ENCODE measurements at regions not wholly inside any gene's neighbourhood (a gene's known extent, or its start where the extent isn't known, plus 50 kb on each side); places are given as distances from the start of the nearest gene placed in this dataset.
"Not testable (repeated sequence)": the region's sequence is repeated elsewhere in the genome, so short reads cannot be mapped to it uniquely, and the experiment has no call there.

DNA sequence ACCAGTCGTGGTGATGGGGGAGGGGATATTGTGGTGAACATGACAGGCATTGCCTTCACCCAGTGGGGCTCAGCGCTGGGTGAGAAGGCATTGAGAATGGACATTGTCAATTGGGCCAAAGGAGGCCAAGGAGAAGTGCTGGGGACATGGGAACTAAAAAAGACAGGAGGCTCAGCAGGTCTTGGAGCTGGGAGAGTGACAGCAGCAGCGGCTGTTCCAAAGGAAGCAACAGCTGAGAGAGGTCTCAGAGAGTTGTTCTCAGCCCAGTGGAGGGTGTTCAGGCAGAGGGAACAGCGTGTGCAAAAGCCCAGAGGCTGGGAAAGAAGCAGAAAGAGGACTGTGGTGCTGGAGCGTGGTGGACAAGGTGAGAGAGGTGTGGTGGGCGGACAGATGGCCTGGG, 56.6 kb upstream of the ASNS start:
- not testable (repeated sequence) for H3K4me1 ChIP-seq (ENCODE audit: insufficient read depth); H4K20me1 ChIP-seq (replicated peaks; ENCODE audit: insufficient read depth); H3K9me2 ChIP-seq (ENCODE audit: insufficient read depth); H3K27ac Mint-ChIP-seq; H3K4me2 ChIP-seq; H3F3A ChIP-seq (replicated peaks; ENCODE audit: low read depth); H3K79me2 ChIP-seq (replicated peaks; ENCODE audit: insufficient read depth); DNase-seq (ENCODE audit: low spot score); H3K9me3 Mint-ChIP-seq; H3K36me3 ChIP-seq (ENCODE audit: insufficient read depth); H2AFZ ChIP-seq; H3K36me3 Mint-ChIP-seq (ENCODE audit: low read depth); H3K27me3 ChIP-seq (ENCODE audit: insufficient read depth); ATAC-seq; H3K27ac ChIP-seq (ENCODE audit: low read depth); H3K4me3 ChIP-seq
- Mint-ChIP-seq H3K4me1 (peaks cover 24% of the 10 kb centered on the region; the same call in 2 of the 3 replicates), H3K4me3 (peak overlapping the region; percentile 69; the same call in 2 of the 3 replicates), H3K27me3 (ENCODE audit: insufficient read depth, low read depth, poor library complexity) (peaks cover 18% of the 10 kb centered on the region)

DNA sequence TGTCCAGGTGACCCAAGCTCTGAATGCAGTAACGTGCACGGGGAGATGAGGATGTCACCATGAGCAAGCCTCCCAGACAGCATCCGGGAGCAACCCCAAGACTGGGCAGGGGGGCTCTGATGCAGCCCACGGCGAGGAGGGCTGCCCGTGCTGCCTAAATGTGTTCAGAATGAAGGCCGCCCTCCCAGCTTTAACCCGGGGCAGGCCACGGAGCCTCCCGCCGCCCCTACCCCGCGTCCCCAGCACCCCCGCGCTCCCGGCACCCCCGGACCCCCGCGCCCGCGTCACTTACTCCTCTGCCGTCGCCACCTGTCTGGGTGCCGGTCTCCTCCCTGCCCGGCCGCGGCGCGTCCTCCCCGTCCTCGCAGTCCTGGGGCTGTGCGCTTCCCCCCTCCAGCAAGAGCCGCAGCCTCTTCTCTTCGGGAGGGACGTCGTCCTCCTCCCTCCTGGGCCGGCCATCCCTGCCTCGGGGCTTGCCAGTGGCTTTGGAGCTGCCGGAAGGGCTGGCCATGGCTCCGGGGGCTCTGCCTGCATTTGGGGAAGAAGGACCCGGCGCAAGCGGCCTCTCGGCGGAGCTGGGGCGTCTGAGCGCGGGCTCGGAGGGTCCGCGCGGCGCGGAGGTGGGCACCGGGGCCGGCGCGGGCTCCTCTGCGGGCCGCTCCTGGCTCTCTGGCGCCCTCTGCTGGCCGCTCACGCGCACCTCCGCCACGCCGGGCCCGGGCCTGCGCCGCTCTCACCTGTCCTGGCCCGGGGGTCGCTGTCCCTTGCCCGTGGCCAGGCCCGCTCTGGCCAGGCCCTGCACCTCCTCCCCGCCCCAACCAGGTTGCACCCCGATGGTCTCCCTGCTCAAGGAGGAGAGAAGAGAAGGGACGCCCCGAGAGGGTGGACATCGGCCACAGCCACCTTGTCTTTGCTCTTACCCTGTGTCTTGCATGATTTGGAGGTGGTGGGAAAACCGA, 55.9 kb upstream of the ASNS start:
- peaks cover 18% of the 10 kb centered on the region for H3K27me3 Mint-ChIP-seq (ENCODE audit: insufficient read depth, low read depth, poor library complexity)
- H2AFZ ChIP-seq: 0 out of 2 replicates have a peak overlapping the region, but pooled peaks have one; percentile 47

More for the DNA sequence above, 55.9 kb upstream of the ASNS start:
- not testable (repeated sequence) for H4K20me1 ChIP-seq (replicated peaks; ENCODE audit: insufficient read depth); H3K27me3 ChIP-seq (ENCODE audit: insufficient read depth); H3K36me3 Mint-ChIP-seq (ENCODE audit: low read depth); H3K36me3 ChIP-seq (ENCODE audit: insufficient read depth); H3K9me2 ChIP-seq (ENCODE audit: insufficient read depth); H3K4me1 ChIP-seq (ENCODE audit: insufficient read depth); H3K27ac Mint-ChIP-seq; H3K9me3 Mint-ChIP-seq; H3K79me2 ChIP-seq (replicated peaks; ENCODE audit: insufficient read depth); H3F3A ChIP-seq (replicated peaks; ENCODE audit: low read depth); H3K27ac ChIP-seq (ENCODE audit: low read depth)
- H3K4me2 ChIP-seq: peak overlapping the region; percentile 83
- peaks cover 24% of the 10 kb centered on the region; the same call in 2 of the 3 replicates for H3K4me1 Mint-ChIP-seq
- ATAC-seq (peak; percentile 78), DNase-seq (ENCODE audit: low spot score) (peak; percentile 79)
- H3K4me3 Mint-ChIP-seq: peak overlapping the region; percentile 69
- TF ChIP-seq CTCF (conservative IDR thresholded peaks at IDR 0.05; ENCODE audit: low read depth in 2 of 2): peak; percentile 39 to 80; a peak in 3 of 4 replicates
- H3K4me3 ChIP-seq: peak overlapping the region; percentile 64
